Chondrocyte (in vitro differentiated cells): ENCODE measurements at regions not wholly inside any gene's neighbourhood (a gene's known extent, or its start where the extent isn't known, plus 50 kb on each side); places are given as distances from the start of the nearest gene placed in this dataset.

Experiments
- DNase-seq: peaks from one replicate; pipeline ENCODE4 v3.0.0; 2021; ENCODE audit warnings: mixed read lengths, low spot score
- H3K27ac Mint-ChIP-seq: one replicate; pipeline ENCODE4 v1.8.0; 2021; ENCODE audit warnings: mild to moderate bottlenecking, moderate library complexity, mixed read lengths; ENCODE audit not compliant: unreplicated experiment
- H3K27me3 Mint-ChIP-seq: 2 replicates; pipeline ENCODE4 v1.8.0; 2021; ENCODE audit warnings: low read depth, mixed read lengths
- H3K36me3 Mint-ChIP-seq: 2 replicates; pipeline ENCODE4 v1.8.0; 2021; ENCODE audit warnings: low read depth, mixed read lengths
- H3K4me1 Mint-ChIP-seq: 2 replicates; pipeline ENCODE4 v1.8.0; 2021; ENCODE audit warnings: low read depth, mild to moderate bottlenecking, mixed read lengths
- H3K4me3 Mint-ChIP-seq: one replicate; pipeline ENCODE4 v1.8.0; 2021; ENCODE audit warnings: mild to moderate bottlenecking, moderate library complexity, mixed read lengths; ENCODE audit not compliant: unreplicated experiment
- H3K9me3 Mint-ChIP-seq: 2 replicates; pipeline ENCODE4 v1.8.0; 2021; ENCODE audit warnings: low read depth, mixed read lengths
- CTCF ChIP-seq: fragments of 200-600 bp; sonication (generic); IDR thresholded peaks from 2 replicates; pipeline ENCODE4 v1.5.0; 2021; ENCODE audit warnings: antibody characterized with exemption, mild to moderate bottlenecking, moderate library complexity

GRCh38 chr18:25880441-25880840, 210.0 kb downstream of the SS18 start:
- no peaks in the 10 kb centered on the region for H3K36me3 Mint-ChIP-seq
- no peak for TF ChIP-seq CTCF
- peaks cover 3% of the 10 kb centered on the region for H3K9me3 Mint-ChIP-seq
- no peak overlapping the region for H3K27ac Mint-ChIP-seq
- peaks cover 31% of the 10 kb centered on the region for H3K4me1 Mint-ChIP-seq
- no peak overlapping the region for H3K4me3 Mint-ChIP-seq
- DNase-seq: no peak
- H3K27me3 Mint-ChIP-seq: no peaks in the 10 kb centered on the region

- H3K36me3 Mint-ChIP-seq: no peaks in the 10 kb centered on the region
- peak overlapping the region; percentile 86 for H3K27ac Mint-ChIP-seq
- DNase-seq: no peak
- H3K9me3 Mint-ChIP-seq: peaks cover 4% of the 10 kb centered on the region
- peaks cover 36% of the 10 kb centered on the region for H3K4me1 Mint-ChIP-seq
- H3K4me3 Mint-ChIP-seq: peak overlapping the region; percentile 47
- no peak for TF ChIP-seq CTCF
- no peaks in the 10 kb centered on the region for H3K27me3 Mint-ChIP-seq
These were observed 214.0 kb downstream of the SS18 start for GRCh38 chr18:25876330-25876948.

GRCh38 chr18:25875551-25876240, 214.7 kb downstream of the SS18 start:
- Mint-ChIP-seq H3K27me3 (no peaks in the 10 kb centered on the region), H3K4me3 (peak overlapping the region; percentile 4), H3K9me3 (peaks cover 4% of the 10 kb centered on the region), H3K27ac (no peak overlapping the region), H3K36me3 (no peaks in the 10 kb centered on the region), H3K4me1 (peaks cover 36% of the 10 kb centered on the region)
- TF ChIP-seq CTCF: no peak
- DNase-seq: no peak

GRCh38 chr18:25873833-25874232, 216.6 kb downstream of the SS18 start:
- H3K27me3 Mint-ChIP-seq: no peaks in the 10 kb centered on the region
- DNase-seq: no peak
- H3K36me3 Mint-ChIP-seq: no peaks in the 10 kb centered on the region
- peaks cover 4% of the 10 kb centered on the region for H3K9me3 Mint-ChIP-seq
- no peak for TF ChIP-seq CTCF
- H3K4me1 Mint-ChIP-seq: peaks cover 34% of the 10 kb centered on the region
- no peak overlapping the region for H3K4me3 Mint-ChIP-seq
- H3K27ac Mint-ChIP-seq: no peak overlapping the region

GRCh38 chr18:25866331-25866730, 224.1 kb downstream of the SS18 start:
- no peak for DNase-seq
- H3K36me3 Mint-ChIP-seq: peaks cover 1% of the 10 kb centered on the region
- no peaks in the 10 kb centered on the region for H3K27me3 Mint-ChIP-seq
- peaks cover 15% of the 10 kb centered on the region for H3K4me1 Mint-ChIP-seq
- TF ChIP-seq CTCF: no peak
- H3K9me3 Mint-ChIP-seq: peaks cover 3% of the 10 kb centered on the region
- no peak overlapping the region for H3K4me3 Mint-ChIP-seq
- H3K27ac Mint-ChIP-seq: no peak overlapping the region
